ENCODE measurements at regions not wholly inside any gene's neighbourhood (a gene's known extent, or its start where the extent isn't known, plus 50 kb on each side); places are given as distances from the start of the nearest gene placed in this dataset.
"Not testable (repeated sequence)": the region's sequence is repeated elsewhere in the genome, so short reads cannot be mapped to it uniquely, and the experiment has no call there.

GRCh38 chr3:11713171-11713570, 69.5 kb upstream of the VGLL4 start:
- no peak for DNase-seq (ENCODE audit: extremely low read depth in 1 of 2, low read depth in 1 of 2)

DNA sequence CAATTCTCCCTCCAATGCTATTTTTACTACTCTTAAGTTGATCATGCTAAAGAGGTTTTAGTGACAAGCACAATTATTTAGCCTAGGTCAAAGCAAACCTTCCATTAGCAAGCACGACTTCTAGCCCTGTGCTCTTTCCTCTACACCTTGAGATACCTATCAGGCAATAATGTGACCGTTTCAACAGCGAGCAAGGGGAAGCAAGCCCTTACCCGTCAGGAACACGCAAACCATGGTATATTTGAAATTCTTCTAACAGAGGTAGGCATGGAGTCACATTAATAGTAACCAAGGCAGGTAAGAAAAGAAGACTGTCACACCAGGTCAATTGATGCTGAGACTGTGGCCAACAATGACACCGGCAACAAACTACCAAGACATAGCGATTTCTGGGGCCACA, 68.9 kb upstream of the VGLL4 start:
- no peak for DNase-seq (ENCODE audit: extremely low read depth in 1 of 2, low read depth in 1 of 2)

GRCh38 chr3:11711876-11712275, 68.2 kb upstream of the VGLL4 start:
- no peak for DNase-seq (ENCODE audit: extremely low read depth in 1 of 2, low read depth in 1 of 2)

DNA sequence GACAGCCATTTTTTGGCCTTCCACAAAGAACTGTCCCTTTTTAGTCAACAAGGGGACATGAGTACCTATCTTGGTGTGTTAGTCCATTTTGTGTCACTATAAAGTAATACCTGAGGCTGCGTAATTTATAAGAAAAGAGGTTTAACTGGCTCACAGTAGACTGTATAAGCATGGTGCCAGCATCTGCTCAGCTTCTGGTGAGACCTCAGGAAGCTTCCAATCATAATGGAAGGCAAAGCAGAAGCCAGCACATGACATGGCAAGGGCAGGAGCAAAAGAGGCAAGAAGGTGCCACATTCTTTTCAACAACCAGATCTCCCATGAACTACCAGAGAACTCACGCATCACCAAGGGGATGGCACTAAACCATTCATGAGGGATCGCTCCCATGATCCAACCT, 66.1 kb upstream of the VGLL4 start:
- no peak for DNase-seq (ENCODE audit: extremely low read depth in 1 of 2, low read depth in 1 of 2)

- DNase-seq (ENCODE audit: extremely low read depth in 1 of 2, low read depth in 1 of 2) = not testable (repeated sequence)
Measured at GRCh38 chr3:11707084-11707483, 63.4 kb upstream of the VGLL4 start.

- no peak for DNase-seq (ENCODE audit: extremely low read depth in 1 of 2, low read depth in 1 of 2)
Measured at GRCh38 chr3:11706604-11707003, 62.9 kb upstream of the VGLL4 start.

DNA sequence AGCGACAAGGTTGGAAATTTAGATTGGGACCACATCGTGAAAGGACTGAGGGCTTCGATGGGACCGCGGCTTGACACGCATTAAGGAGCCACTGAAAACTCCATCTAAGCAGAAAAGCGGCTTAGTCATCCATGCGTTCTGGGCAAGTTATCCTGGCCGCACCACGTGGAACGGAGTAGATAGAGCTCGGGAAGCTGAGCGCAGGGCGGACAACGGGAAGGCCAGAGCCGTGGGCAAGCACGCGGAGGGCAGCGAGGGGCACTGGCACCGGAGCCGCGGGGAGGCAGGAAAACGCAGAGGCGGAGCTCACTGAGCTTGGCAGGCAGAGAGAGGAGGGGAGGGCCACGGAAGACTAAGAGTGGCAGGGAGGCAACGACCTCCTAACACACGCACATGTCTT, 61.3 kb upstream of the VGLL4 start:
- DNase-seq (ENCODE audit: extremely low read depth in 1 of 2, low read depth in 1 of 2) = no peak

DNA sequence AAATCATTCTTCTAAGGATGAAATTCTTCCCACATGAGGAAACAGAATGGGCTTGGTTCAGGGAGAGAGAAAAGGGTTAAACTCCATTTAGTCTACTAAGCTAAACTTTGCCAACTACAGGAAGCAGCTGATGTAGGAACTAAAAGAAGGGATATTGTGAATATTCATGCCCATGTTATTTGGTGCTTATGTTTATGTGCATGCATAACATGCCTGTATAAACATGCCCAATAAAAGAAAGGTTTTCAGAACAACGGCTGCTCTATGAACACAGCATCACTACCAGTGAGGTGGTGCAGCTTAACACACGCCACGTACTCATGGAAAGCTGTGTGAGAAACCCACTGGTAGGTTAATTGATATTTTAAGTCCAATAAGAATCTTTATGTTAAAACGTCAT, 59.4 kb upstream of the VGLL4 start:
- DNase-seq (ENCODE audit: extremely low read depth in 1 of 2, low read depth in 1 of 2) = no peak

- no peak for DNase-seq (ENCODE audit: extremely low read depth in 1 of 2, low read depth in 1 of 2)
Measured at GRCh38 chr3:11699083-11699427, 55.3 kb upstream of the VGLL4 start.

DNA sequence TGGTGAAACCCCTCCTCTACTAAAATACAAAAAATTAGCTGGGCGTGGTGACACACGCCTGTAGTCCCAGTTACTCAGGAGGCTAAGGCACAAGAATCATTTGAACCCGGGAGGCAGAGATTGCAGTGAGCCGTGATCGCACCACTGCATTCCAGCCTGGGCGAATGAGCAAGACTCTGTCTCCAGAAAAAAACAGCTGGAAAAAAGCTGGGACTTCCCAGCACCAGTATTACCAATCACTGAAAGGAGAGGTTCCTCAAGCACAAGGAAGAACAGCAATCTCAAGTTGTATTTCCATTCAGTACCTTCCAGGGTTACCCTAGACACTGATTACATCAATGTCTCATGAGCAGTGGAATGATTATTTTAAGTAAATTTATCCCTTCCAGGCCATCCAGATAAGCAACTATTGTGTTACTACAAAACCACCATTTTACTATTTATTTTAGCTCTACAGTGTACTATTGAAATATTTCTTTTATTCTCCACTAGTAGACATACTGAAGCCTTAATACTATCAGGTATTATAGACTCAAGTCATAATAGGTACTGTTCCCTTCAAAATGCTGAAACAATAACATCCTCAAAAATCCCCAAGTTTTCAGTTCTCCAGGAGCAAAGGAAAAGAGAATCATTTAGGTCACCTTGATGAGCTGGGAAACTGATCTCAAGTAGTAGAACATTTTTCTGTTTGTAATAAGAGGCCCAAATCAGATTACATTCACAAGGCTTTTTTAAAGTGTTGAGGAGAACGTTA, 54.8 kb upstream of the VGLL4 start:
- no peak for DNase-seq (ENCODE audit: extremely low read depth in 1 of 2, low read depth in 1 of 2)

- no peak for DNase-seq (ENCODE audit: extremely low read depth in 1 of 2, low read depth in 1 of 2)
Measured at GRCh38 chr3:11697701-11698100, 54.0 kb upstream of the VGLL4 start.

DNA sequence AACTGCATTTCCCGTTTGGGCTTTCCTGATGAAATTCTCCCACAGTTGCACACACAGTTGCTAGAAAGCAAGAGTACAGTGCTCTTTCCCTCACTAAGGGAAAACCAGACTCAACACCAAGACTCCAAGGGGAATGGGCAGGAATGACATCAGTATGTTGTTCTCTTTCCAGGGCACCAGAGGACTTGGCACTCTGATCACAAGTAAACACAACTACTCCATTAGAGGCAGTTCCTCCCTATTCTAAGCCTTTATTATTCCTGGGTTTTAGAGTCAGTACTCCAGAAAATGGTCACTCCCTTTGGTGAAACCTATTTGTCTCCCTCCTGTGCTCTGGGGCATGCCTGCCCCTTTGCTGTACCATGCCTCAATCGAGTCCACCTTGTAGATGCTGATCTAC, 52.3 kb upstream of the VGLL4 start:
- no peak for DNase-seq (ENCODE audit: extremely low read depth in 1 of 2, low read depth in 1 of 2)
